SK-MEL-5 (cell line): ENCODE measurements at regions not wholly inside any gene's neighbourhood (a gene's known extent, or its start where the extent isn't known, plus 50 kb on each side); places are given as distances from the start of the nearest gene placed in this dataset.
A peak's percentile ranks its signal among the peaks of the same experiment; 100 is the strongest.
"Not testable (repeated sequence)": the region's sequence is repeated elsewhere in the genome, so short reads cannot be mapped to it uniquely, and the experiment has no call there.

Experiments
- DNase-seq: peaks from one replicate; pipeline ENCODE4 v3.0.0-alpha.2; 2016; ENCODE audit warnings: low read depth, low spot score
- in situ Hi-C: cut with HindIII; loops from 2 replicates; pipeline ENCODE4 v1.10.0; 2016; ENCODE audit warnings: low sequenced_read_pairs, high pct_unique_total_duplicates, low pct_unique_long_range_greater_than_20kb

DNA sequence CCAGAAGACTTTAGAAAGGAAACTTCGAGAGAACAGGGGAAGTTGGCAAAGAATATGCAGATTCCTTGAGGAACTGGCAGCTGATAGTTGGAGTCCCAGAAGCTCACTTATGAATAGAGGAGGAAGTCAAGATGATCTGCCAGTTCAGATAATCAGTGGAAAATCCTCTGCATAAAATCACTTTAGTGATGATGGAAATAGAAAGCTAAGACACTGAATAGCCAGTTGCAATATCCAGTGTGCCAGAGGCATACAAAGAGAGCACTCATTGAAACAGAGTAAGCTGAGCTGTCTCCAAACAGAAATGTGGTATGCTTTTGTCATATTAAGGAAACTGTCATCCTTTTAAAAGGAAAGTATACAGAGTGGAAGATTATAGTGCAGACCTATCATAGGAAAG is 1207.6 kb downstream of the OTOL1 start:
- peak; percentile 21 for DNase-seq
- in situ Hi-C loops: no loop called here

DNA sequence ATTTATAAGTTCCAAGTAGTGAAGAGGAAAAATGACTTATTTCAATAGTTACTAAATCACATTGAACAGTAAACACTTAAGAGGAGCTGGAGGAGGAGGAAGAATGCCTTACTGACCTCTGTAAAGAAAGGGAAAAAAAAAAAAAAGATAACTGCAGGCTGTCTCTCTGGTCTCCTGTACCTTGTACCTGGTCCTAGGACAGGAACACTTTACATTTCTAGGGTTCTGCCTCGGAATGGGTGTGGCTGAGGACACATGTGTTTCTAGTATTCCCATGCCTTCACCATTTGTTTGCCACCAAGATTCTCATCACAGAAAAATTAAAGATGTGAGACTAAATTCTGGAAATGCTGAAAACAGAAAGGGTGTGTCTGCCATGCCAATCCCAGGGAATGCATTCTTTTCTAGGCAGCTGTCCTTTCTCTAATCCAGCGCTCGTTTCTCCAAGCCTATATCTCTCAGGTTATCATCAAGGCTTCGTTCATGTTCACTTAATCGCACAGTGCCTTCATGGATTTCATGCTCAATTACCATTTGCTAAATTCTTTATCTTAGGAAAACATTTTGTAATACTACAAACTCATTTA is 1208.3 kb downstream of the OTOL1 start:
- in situ Hi-C loops: no loop called here
- DNase-seq: no peak

DNA sequence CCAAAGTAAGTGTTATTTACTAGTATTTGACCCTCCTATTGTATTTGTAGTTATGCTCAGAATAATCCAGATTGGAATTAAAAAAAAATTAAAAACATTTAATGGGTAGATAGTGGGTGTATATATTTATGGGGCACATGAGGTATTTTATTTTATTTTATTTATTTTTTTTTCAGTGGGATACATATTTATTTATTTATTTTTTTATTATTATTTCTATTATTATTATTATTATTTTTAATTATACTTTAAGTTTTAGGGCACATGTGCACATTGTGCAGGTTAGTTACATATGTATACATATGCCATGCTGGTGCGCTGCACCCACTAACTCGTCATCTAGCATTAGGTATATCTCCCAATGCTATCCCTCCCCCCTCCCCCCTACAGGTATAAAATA is 1211.8 kb downstream of the OTOL1 start:
- DNase-seq, in situ Hi-C loops: not testable (repeated sequence)

DNA sequence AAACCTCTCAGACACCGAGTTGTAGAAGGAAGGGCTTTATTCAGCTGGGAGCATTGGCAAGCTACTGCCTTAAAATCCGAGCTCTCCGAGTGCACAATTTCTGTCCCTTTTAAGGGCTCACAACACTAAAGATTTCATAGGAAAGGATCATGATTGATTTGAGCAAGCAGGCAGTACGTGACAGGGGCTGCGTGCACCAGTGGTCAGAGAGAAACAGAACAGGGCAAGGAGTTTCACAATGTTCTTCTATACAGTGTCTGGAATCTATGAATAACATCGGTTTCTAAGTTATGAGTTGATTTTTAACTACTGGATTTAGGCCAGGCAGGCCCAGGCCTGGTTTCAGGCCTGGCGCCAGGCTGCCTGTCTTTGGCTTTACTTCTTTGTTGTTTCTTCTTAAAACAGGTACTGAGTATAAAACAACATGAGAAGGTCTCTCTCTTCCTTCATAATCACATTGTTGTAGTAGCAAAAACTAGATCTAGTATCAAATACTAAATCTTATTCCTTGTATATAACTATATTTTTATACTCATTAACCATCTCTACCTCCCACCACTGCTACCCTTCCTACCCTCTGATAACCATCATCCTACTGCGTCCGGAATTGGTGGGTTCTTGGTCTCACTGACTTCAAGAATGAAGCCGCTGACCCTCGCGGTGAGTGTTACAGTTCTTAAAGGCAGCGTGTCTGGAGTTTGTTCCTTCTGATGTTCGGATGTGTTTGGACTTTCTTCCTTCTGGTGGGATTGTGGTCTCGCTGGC is 1212.5 kb downstream of the OTOL1 start:
- in situ Hi-C loops, DNase-seq: not testable (repeated sequence)

DNA sequence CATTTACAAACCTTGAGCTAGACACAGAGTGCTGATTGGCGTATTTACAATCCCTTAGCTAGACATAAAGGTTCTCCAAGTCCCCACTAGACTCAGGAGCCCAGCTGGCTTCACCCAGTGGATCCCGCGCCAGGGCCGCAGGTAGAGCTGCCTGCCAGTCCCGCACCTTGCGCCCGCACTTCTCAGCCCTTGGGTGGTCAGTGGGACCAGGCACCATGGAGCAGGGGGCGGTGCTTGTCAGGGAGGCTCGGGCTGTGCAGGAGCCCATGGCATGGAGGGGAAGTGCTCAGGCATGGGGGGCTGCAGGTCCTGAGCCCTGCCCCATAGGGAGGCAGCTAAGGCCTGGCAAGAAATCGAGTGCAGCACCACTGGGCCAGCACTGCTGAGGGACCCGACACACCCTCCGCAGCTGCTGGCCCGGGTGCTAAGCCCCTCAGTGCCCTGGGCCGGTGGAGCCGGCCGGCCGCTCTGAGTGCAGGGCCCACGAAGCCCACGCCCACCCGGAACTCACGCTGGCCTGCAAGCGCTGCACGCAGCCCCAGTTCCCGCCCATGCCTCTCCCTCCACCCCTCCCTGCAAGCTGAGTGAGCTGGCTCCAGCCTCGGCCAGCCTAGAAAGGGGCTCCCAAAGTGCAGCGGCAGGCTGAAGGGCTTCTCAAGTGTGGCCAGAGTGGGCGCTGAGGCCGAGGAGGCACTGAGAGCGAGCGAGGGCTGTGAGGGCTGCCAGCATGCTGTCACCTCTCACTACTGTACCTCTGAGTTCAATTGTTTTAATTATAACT is 1213.9 kb downstream of the OTOL1 start:
- no peak for DNase-seq
- in situ Hi-C loops: no loop called here

DNA sequence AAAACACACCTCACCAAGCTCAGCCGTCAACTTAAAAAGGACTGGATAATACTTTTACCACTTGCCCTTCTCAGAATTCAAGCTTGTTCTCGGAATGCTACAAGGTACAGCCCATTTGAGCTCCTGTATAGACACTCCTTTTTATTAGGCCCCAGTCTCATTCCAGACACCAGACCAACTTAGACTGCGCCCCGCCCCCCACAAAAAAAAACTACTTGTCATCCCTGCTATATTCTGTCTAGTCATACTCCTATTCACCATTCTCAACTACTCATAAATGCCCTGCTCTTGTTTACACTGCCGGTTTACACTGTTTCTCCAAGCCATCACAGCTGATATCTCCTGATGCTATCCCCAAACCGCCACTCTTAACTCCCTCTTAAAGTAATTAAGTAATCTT is 1220.5 kb downstream of the OTOL1 start:
- in situ Hi-C loops, DNase-seq: not testable (repeated sequence)

DNA sequence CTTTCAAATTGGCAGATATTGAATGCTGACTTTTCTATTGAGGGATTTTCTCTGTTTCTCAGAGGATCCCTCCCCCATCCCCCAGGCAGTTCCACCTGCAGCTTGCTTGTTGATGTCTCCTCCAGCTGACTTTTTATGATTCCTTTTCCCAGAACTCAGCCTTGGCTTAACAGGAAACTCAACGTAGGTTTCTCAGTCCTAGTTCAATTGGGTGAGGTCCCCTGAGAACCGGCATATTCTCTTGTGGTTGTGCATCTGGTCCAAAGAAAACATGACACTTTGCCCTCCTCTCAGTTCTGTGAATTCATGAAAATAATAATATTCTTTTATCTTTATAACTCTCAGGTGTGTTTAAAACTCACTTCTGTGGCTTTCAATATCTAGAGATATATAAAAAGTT is 1222.1 kb downstream of the OTOL1 start:
- DNase-seq: no peak
- in situ Hi-C loops: no loop called here

DNA sequence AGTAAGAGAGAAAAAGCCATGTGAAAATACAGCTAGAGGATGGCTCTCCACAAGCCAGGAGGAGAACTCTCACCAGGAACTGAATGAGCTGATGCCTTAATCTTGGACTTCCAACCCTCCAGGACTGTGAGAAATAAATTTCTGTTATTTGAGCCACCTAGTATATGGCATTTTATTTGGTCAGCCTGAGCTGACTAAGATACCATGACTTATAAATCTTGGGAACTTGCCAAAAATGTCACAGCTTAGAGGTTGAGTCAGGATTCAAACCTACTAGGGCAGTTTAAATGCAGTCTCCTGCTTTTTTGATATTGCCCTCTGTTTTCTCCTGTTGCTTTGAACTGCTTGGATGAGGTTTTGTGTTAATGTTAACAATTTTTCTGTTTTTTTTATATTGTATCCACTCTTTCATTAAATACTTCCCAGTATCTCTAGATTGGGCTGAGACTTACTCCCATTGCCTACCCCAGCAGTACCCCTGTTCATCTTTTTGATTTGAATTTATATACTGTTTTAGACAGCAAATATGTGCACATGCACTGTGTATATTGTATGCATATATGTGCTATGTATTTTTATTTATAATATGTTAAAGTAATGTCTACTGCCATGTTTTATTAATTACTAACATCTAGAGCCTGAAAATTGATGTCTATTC is 1223.2 kb downstream of the OTOL1 start:
- in situ Hi-C loops: no loop called here
- DNase-seq: no peak

DNA sequence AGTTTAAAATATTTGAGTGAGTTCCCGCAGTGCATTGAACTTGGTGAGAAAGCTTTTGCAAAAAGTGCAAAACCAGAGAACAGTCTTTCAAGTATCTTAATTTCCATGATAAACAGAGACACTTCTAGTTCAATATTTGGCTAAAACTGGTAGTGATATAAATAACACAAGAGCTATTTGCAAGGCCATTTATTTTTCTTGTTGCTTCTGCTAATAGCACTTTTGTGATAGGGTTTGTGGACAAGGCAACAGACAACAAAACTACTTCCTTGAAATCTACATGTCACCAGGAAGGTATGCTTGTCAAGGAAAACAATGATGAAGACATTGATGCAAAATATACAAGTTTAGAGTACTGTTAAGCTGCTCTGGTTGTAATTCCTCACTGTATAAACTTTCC is 1225.1 kb downstream of the OTOL1 start:
- no peak for DNase-seq
- in situ Hi-C loops: no loop called here

DNA sequence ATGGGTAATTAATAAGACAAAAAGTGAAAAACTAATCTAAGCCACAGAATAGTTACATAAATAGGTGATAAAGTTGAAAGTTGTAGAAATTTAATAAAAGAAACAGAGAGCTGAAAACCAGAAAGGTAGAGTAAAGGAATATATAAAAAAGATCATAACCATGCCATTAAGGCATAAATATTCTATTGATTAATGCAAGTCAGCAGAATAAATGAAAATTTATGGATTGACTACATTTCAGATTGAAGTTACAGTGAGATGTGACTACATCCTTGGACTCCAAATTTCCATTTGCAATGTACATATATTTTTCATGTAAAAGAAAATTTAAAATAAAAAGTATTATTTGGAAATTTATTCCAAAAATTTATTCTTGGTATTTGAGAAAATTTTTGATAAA is 1225.7 kb downstream of the OTOL1 start:
- DNase-seq: no peak
- in situ Hi-C loops: no loop called here

DNA sequence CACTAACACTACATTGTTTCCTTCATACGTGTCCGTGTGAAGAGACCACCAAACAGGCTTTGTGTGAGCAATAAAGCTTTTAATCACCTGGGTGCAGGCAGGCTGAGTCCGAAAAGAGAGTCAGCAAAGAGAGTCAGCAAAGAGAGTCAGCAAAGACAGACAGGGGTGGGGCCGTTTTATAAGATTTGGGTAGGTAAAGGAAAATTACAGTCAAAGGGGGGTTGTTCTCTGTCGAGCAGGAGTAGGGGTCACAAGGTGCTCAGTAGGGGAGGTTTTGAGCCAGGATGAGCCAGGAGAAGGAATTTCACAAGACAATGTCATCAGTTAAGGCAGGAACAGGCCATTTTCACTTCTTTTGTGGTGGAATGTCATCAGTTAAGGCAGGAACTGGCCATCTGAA is 1226.2 kb downstream of the OTOL1 start:
- DNase-seq, in situ Hi-C loops: not testable (repeated sequence)

DNA sequence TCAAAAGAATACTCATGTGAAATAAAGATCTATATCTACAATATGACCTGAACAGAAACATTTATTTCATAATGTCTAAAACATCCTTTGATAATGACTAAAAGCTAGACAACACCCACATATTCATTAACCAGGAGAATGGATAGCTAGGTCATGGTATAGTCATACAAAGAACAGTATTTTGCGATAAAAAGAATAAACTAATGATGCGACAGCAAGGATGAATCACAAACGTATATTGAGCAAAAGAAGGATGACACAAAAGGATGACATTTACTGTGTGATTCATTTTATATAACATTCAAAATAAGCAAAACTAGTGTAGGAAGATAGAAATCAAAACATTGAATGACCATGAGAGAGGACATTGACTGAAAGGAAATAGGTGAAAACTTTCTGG is 1233.1 kb downstream of the OTOL1 start:
- DNase-seq: no peak
- in situ Hi-C loops: no loop called here

DNA sequence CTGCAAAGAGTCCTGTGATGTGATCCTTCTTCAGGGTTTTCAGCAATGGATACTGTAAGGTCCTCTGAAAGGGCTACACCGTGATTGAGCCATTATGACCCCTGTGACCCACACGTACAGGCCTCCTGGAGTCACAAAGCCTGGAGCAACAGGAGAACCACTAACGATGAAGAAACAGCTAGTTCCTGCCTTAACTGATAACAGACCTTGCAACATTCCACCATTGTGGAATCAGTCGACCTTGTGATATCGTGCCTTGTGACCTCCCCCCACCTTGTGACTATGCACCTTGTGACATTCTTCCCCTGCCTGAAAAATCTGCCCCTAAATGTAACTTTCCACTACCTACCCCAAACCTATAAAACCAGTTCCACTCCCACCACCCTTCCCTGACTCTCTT is 1235.4 kb downstream of the OTOL1 start:
- in situ Hi-C loops, DNase-seq: not testable (repeated sequence)

DNA sequence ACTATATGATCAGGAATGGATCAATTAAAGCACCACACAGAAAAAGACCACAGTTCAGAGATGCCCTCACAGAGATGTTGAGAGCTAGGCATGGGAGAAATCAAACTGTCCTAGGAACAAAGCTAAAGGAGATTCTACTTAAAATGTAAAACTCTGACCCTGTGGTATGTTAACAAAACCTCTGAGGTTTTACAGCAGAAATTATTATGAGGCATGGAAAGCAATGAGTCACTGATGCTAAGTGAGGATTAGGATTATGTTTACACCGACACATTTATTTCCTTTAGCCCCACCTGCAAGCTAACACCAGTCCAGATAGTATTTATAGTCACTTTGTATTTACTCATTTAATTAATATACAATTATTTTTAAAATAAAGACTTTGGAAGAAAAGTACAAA is 1242.2 kb downstream of the OTOL1 start:
- in situ Hi-C loops: no loop called here
- no peak for DNase-seq

DNA sequence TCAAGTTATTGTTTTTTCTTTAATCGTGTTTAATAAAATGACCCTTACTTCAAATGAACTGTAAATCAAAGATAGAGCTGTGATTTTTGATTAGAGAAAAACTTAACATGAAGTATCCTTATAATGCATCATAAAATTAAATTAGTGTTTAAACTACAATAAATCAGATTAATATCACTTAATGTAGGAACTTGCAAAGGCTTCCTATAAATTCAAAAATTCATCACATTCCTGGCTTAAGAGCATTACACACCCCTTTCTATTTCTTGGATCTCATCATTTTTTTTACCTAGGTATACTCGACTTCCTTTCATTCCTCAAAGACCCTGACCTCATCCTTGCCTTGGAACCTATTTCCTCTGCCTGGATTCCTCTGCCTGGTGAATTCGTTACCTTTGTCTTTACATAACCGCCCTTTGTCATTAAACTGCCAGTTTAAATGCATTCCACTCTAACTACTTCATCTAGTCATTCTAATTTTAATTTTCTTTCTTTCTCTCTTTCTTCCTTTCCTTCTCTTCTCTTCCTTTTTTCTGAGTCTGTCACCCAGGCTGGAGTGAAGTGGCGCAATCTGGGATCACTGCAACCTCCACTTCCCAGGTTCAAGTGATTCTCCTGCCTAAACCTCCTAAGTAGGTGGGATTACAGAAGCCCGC is 1244.5 kb downstream of the OTOL1 start:
- in situ Hi-C loops: no loop called here
- no peak for DNase-seq

DNA sequence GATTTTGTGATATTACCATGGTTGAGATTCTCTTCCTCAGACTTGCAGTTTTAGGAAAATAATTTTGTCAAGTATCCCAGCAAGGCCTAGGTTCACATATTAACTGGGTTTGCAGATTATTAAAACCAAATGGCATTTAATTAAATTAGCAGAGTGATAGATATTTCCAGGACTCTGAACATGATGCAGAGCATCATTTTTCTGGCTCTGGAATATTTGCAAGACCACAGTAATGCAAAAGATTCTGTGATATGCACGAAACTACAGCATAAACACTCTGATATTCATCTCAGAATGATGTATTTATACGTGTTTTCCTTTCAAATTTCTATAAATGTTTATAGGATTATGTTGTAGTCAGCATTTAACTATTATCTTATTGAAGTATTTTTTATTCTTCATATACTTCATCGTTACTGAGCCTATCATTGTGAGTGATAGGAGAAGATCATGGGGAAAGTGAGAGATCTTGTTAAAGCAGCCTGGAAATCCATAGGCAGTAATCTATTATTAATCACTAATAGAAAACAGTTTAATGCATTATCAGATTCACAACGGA is 1245.6 kb downstream of the OTOL1 start:
- in situ Hi-C loops: no loop called here
- DNase-seq: no peak

DNA sequence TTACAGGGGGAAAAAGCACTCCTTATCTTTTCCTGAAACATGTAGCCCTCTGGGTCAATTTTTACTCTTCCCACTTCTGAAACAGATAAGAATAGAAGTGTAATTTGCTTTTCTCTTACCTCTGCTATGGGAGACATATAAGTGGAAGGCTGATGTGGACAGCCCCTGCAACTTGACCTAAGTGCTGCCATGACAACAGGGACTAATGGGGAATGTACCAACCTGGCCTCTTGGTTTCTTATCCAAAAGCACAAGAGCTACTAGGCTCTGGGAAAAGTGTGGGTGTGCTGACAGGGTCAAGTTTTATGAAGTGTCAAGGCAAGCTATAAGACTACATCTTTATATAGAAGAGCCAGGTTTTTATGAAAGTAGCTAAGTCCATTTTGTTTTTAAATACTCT is 1246.5 kb downstream of the OTOL1 start:
- in situ Hi-C loops: no loop called here
- no peak for DNase-seq

DNA sequence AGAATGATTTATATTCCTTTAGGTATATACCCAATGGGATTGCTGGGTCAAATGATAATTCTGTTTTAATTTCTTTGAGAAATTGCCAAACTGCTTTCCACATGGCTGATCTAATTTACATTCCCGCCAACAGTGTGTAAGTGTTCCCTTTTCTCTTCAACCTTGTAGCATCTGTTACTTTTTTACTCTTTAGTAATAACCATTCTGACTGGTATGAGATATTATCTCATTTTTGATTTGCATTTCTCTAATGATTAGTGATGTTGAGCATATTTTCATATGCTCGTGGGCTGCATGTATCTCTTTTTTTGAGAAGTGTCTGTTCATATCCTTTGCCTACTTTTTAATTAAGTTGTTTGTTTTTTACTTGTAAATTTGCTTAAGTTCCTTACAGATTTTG is 1264.2 kb downstream of the OTOL1 start:
- DNase-seq: no peak
- in situ Hi-C loops: no loop called here
